NCI-H146 treated with DMSO at 0.1 percent for 48 hours (cell line): ENCODE measurements at regions not wholly inside any gene's neighbourhood (a gene's known extent, or its start where the extent isn't known, plus 50 kb on each side); places are given as distances from the start of the nearest gene placed in this dataset.

Experiments used
- DNase-seq: peaks from one replicate; lab custom pipeline; 2025; ENCODE audit not compliant: unreplicated experiment; lab: John Stamatoyannopoulos, UW

DNA sequence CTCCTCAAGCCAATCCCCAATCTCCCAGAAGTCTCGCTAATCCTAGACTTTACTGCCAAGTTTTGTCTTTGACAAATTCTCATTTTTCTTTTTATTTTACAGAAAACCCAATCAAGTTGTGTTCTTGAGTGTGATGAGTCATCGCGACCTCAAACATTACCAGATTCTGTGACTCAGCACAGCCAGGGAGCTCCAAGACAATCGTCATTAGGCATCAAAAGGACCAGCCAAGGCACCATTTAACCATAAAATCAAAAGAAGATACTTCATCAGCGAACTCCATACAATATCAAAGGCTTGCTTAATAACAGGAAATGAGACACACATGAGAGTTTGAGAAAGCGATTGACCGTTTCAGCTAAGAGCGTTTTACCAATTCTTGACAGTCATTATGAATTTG lies 146.2 kb upstream of the AGAP1 start:
- DNase-seq: no peak

DNA sequence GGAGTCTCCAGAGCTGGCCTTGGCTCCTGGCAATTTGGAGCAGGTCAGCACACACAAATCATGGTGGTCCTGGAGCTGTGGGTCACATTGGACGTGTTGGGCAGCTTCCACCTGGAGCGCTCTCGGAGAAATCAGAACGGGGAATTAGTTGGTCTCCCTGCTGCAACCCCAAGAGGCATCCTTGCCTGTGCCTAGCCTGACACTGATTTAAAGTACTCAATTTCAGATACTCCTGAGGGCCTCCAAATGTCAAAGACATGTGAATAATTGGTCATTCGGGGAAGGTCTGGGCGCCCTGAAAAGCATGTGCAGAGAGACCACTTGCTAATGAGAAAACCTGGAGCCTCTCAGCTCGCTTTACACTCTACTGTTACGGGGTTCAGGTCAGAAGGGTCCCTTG lies 145.5 kb upstream of the AGAP1 start:
- no peak for DNase-seq

DNA sequence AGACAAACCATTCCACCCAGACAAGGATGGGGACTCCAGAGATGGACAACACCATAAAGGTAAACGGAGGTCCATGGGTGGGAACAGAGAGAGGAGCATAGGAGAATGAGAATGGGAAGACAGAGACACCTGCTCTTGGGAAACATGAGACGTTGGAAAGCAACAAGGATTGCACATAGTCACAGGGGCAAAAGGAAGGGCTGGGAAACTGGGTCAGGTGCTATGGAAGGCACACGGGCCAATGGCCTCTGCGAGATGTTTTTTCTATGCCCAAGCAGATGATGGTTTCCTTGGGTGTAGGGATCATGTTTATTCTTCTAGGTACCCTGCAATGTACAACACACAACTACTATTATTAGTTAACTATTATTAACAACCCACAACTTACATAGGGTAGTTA lies 143.6 kb upstream of the AGAP1 start:
- no peak for DNase-seq

DNA sequence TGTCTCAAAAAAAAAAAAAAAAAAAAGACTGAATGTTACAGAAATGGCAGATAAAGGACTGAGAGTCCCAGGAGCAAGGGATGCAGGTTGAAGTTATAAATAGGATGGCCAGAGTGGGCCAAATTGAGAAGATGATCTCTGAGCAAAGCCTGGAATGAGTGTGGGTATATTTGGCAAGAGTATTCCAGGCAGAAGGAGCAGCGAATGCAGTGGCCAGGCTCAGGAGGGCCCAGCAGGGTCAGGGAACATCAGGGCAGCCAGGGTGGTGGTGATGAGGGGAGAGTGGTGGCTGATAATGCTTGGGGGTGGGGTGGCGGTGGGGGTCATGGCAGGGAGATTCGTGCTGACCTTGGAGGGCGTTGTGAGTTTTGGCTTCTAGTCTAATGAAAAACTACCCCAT lies 141.3 kb upstream of the AGAP1 start:
- no peak for DNase-seq

DNA sequence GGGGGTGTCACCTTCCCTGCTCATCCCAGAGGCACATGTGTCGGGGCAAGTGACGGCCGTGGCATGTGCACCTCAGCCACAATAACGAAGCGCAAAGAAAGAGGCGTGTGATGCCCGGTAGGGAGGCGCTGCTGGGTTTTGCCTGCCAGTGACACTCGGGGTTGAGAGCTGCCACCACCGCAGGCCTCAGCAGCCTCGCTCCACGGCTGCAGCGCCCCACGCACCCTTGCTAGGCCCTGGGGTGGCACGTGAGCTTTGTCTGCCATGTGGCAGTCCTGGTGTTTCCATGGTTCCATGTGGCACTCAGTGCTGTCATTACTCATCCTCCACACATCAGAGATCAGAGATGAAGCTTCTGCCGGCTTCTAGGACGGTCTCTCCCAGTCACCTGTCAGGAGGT lies 136.0 kb upstream of the AGAP1 start:
- no peak for DNase-seq

DNA sequence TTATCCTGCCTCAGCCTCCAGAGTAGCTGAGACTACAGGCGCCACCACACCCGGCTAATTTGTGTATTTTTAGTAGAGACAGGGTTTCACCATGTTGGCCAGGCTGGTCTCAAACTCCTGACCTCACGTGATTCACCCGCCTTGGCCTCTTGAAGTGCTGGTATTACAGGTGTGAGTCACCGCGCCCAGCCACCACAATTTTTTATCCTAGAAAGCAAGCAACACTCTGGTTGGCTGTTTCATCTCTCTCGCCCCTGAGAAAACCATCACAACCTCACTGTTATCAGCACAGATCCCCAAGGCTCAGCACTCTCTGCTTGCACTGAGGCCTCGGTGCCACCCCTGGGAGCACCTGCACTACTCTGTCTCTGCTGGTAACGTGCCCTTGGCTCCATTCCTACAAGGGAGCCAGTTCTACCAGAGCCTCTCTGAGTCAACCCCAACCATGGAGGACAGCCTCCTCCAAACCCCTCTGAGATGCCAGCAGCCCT lies 134.8 kb upstream of the AGAP1 start:
- DNase-seq: no peak

DNA sequence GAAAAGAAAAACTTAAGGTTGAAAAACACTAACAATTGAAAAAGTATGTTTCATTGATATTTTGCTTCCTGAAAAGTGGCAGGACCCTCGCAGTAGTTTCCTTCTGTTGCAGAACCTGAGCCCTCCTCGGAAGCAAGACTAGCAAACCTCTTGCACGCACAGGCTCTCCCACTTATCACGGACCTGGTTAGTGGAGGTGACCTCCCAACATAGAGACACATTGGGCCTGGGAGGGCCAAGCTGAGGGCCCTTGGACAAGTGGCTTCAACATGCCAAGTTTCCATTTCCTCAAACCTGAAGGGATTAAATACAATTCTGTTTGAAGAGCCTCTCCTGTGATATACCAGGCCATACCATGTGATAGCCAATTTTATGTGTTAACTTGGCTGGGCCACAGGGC lies 133.4 kb upstream of the AGAP1 start:
- DNase-seq: no peak

DNA sequence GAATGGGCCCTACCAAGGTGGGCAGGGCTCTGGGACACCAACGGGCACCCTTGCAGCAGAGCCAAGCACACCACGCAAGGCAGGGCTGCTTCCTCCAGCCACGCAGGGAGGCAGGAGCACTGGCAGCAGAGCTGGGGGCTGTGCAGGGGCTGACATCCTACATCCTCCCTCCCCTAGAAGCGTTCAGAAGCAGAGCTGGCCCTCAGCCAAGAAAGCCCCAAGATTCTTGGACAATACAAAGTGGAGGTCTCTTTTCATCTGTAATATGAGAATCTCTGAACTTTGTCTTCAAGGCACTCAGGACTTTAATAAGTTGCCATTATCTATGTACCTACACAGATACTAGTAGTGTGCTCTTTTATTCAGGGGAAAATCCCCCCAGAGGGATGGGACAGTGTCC lies 128.1 kb upstream of the AGAP1 start:
- no peak for DNase-seq

DNA sequence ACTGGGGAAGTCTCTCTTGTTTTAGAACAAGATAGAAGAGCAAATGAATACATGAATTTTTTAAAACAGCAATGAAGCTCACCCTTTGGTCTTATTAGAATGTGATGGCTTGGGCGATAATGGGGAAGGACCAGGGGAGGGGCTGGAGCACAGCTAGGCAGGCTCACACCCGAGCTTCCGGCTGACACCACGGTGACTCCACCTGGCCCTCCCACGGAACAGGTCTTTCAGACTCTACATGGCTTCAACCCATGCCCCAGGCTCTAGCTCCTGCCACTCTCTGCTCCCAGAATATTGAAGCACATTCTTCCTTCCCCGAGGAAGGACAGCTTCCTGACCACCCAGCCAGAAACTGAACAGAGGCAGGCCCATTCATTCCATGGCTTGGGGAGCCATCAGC lies 127.5 kb upstream of the AGAP1 start:
- DNase-seq: no peak

DNA sequence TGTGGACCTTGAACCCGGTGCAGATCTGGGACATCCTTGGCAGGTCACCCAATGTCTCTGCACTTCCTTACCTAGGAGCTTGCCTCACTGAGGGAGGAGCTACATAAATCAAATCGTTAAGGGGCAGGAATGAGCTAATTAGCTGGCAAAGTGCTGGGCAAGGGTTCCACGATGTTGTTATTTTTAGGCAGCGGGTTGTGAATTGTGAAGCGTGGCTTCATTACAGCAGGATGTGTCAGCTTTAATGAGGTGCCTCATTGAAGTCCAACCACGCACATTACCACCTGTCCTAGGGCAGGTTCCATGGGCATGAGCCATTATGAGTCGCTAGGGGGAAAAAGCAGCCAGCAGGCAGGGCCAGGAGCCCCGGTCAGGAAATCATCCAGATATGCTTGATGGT lies 127.0 kb upstream of the AGAP1 start:
- no peak for DNase-seq

DNA sequence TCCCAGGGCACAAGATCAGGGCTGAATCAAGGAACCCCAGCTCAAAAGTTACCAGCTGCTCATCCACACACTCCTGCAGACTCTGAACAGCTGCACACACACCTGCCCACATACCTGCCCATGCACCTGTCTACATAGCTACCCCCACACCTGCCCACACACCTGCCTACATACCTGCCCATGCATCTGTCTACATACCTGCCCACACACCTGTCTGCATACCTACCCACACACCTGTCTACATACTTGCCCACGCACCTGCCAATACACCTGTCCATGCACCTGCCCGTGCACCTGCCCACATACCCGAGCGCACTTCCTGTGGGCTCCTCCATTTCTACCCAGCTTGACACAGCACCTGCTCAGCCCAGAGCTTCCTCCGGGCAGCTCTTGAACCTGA lies 122.8 kb upstream of the AGAP1 start:
- no peak for DNase-seq

DNA sequence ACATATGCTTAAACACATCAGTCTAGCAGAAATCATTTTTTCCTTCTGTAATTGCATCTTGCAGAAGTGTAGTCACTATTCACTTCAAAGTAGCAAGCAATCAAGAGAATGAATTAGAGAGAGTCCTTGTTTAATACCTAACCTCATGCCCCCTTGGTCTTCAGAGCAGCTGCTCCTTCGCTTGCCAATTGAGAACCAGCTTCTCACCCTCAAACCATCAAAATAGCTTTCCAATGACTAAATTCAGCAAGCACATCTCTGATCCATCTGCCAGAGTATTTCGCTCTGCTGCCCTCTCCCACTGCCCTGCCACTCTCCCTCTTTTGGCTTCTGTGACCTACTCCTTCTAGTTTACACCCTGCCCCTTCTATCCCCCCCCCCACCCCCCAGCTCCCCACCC lies 120.7 kb upstream of the AGAP1 start:
- no peak for DNase-seq

DNA sequence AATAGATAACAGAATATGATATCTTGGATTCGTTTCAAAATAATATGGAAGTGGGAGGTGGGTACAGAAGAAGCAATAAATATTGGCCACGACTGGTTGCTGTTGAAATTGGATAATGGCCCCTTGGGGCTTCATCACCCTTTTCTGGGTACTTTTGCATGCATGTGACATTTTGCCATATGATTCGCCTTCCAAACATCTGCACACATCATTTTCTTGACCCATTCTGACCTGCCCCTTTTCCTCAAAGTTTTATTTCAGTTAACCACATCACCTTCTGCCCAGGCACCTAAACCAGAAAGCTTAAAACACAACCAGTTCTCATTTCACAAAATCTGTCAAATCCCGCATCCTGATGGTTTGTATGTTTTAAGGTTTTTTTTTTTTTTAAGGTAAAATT lies 116.7 kb upstream of the AGAP1 start:
- no peak for DNase-seq

DNA sequence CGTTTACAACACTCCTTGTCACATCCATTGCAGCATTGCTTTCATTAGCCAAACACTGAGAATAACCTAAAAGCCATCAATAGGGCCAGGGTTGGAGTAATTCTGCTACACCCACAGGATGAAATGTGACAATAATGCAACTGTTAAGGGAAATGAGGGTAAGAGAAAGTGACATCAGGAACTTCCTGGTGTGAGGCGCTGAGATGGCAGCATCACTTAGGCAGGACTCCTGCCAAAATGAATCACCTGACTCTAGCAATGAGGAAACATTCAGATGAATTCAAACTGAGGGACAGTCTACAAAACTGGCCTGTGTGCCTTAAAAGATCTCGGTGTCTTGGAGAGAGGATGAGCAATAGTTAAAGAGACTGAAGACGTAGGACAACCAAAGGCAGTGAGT lies 115.6 kb upstream of the AGAP1 start:
- no peak for DNase-seq

DNA sequence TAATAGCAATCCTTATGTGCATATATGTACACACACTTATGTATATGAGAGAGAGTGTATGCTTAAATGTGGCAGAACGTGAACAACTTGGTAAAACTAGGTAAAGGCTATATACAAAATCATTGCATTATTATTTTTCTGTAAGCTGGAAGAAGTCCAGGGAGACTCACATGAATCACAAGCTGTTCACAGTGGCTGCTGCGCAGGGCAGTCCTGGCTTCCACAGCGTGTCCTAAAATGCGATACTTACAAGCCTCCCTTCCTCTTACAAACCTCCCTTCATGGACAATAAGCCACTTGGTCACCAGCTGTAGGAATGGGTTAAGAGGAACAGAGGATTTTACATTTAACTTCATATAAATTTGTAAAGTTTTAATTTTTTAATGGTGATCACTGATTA lies 114.9 kb upstream of the AGAP1 start:
- DNase-seq: no peak

DNA sequence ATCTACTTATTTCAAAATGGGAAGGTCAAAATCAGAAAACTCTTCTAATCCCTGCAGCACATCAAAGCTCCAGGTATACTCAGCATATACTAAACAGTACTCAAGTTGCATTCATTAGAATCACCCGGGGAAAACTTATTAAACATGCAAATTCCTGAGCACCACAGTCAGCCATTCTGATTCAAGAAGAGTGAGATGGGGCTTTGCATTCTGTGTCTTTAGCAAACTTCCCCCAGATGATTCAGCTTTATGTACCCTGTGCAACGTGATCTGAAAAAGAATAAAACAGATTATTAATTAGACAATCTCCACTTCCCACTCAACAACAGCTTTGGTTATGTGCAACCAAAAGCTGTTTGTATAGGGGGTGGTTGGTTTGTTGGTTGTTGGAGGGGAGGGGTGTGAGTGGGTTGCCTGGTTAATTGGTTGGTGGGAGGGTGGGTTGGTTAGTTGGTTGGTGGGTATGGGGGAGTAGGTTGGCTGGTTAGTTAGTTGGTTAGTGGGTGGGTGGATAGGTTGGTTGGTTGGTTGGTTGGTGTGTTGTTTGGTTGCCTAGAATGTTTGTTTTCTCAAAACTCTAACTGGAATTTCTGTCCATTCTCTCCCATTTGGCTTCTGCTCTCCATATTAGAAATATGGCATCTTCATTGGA lies 112.5 kb upstream of the AGAP1 start:
- DNase-seq: no peak

DNA sequence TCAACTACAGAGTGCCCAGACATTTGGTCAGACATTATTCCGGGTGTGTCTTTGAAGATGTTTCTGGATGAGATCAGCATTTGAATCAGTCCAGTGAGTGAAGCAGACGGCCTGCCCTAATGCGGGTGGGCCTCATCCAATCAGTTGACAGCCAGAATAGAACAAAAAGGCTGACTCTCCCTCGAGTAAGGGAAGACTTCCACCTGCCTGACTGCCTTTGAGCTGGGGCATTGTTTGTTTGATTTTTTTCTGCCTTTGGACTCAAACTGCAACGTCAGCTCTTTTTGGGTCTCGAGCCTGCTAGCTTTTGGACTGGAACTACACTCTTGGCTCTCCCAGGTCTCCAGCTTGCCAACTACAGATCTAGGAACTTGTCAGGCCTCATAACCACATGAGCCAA lies 111.7 kb upstream of the AGAP1 start:
- DNase-seq: no peak

DNA sequence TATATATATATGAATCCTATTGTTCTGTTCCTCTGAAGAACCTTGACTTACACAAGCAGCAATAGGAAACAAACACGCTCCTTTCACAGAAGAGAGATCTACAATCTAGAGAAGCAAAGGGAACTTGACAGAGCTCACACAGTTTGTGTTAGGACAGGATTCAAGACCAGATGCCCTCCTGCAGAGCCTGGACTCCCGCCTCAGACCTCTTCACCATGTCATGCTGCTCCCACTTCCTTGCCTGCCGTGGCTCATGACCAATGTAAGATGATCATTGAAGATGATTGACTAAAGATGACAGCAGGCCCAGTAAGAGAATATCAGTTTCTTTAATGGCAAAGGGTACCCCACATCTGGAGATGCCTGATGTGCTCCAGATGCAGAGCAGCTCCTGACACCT lies 111.2 kb upstream of the AGAP1 start:
- DNase-seq: no peak

DNA sequence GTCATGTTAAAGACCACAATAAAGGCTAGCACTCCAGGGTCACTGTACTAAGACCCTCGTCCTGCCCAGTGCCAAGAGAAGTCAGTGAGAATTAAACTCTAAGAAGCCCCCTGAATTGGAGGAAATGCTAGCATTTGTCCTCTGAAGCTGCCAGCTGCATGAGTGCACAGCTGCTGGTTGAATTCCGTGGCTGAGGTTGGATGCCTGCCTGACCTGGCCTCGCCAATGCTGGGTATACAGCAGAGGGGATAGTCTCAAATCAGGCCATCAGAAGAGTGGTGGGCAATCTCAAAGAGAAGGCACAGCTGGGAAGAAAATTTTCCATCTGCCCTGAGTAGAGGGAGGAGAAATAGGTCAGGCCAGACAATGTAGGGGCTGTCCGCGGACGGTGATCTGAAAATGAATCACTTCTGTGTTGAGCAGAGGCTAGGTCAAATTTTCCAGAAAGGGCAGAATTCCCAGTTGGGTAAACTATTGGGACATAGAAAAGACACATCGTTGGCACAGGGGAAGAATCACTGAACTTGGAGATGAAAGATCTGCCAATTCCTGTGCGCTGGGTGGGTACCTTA lies 110.5 kb upstream of the AGAP1 start:
- DNase-seq: no peak

DNA sequence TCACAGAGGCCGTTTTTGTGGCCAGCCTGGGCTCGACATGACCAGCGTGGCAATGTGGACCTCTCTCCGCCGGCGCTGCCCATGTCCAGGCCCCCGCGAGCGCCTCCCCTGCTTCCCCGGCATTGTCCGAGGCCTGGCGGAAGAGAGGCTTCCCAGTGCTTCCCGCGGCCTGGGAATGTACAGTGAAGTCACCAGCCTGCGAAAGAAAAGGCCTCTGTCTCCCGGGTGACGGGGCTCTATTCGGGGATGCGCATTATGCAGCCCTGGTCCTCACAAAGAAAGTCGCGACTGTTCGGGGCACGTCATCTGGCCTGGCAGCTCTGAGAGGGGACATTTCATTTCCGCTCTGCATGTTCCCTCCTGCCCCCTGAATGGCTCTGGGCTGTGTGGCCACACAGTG lies 109.2 kb upstream of the AGAP1 start:
- no peak for DNase-seq

DNA sequence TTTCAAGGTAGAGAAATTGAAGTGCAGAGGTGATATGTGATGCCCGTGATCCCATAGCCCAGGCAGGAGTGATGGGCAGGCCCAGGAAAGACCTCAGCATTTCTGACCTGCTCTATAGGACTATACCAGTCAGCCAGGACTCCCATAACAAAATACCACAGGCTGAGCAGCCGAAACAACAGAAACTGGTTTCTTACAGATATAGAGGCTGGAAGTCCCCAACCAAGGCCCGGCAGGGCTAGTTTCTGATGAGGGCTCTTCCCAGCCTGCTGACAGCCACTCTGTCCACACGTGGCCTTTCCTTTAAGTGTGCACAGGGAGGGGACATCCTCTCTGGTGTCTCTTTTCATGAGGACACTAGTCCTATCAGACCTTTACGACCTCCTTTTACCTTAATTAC lies 104.2 kb upstream of the AGAP1 start:
- DNase-seq: no peak

DNA sequence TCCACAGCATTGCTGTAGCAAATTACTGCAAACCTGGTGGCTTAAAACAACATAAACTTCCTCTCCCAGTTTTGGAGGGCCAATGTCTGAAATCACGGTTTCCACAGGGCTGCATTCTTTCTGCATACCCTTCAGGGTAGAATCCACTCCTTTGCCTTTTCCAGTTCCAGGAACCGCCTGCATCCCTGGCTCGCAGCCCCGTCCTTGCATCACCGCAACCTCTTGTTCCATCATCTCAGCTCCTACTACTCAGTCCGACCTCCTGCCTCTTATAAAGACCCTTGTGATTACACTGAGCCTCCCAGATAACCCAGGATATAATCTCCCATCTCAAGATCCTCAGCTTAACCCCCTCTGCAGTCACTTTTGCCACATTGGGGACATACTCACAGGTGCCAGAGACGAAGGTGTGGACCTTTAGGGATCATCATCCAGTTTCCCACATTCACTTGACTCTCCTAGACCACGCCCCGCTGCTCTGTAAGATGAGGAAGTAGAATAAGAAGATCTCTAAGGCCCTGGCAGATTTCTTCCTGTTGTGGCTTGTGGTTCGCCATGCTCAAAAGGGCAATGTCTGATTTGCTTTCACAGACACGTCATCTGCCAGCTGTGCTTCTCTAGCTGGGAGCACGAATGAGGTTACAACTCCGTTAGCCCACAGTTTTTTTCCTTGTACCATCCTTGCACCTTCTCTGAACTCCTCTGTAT lies 103.6 kb upstream of the AGAP1 start:
- no peak for DNase-seq

DNA sequence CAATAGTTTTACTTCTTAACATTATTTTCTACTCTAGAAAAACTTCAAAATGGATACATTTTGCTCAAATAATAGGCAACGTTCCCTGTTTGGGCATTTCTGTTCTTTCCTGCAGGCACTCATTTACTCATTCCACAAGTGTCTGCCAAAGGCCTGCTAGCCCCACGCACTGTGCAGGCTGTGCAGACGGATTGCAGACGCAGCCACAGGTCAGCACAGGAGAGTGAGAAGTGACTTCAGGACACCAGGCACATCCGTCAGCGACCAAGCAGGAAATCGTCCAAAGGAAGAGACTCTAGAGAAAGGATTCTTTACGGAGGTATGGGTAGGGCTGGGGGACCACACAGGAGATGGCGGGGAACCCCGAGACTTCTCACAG lies 103.0 kb upstream of the AGAP1 start:
- no peak for DNase-seq
